ENCODE measurements at regions not wholly inside any gene's neighbourhood (a gene's known extent, or its start where the extent isn't known, plus 50 kb on each side); places are given as distances from the start of the nearest gene placed in this dataset.

DNA sequence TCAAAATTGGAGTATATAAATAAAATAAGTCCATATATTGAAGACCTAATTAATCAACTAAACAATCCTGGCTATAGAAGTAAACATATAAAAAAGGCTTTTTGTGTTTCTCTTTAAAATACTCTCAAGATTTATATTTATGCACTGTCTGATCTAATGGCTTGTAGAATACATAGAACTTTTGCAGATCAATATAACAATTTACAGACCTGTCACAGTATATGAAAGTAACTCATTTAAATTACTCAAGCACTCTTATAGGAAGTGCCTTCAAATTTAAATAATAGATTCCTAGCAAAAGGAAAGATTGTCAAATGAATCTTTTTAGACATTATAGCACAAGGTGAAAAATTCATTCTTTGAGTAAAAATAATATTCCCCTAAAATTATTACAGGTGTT is 615.8 kb upstream of the RGS18 start:
- TF ChIP-seq, protein P1, sequence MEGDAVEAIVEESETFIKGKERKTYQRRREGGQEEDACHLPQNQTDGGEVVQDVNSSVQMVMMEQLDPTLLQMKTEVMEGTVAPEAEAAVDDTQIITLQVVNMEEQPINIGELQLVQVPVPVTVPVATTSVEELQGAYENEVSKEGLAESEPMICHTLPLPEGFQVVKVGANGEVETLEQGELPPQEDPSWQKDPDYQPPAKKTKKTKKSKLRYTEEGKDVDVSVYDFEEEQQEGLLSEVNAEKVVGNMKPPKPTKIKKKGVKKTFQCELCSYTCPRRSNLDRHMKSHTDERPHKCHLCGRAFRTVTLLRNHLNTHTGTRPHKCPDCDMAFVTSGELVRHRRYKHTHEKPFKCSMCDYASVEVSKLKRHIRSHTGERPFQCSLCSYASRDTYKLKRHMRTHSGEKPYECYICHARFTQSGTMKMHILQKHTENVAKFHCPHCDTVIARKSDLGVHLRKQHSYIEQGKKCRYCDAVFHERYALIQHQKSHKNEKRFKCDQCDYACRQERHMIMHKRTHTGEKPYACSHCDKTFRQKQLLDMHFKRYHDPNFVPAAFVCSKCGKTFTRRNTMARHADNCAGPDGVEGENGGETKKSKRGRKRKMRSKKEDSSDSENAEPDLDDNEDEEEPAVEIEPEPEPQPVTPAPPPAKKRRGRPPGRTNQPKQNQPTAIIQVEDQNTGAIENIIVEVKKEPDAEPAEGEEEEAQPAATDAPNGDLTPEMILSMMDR (conservative IDR thresholded peaks at IDR 0.05 in 1 of 2, IDR thresholded peaks at IDR 0.05 in 1 of 2; ENCODE audit: low read depth in 1 of 2, low read length in 2 of 2): no peak
- no peak for TF ChIP-seq EZH2 (IDR thresholded peaks at IDR 0.05; ENCODE audit: low read length, missing control alignments)

Measured in fibroblast of lung (primary cell).